Epithelial cell of proximal tubule (primary cell): ENCODE measurements at regions not wholly inside any gene's neighbourhood (a gene's known extent, or its start where the extent isn't known, plus 50 kb on each side); places are given as distances from the start of the nearest gene placed in this dataset.

Source experiments
- DNase-seq: peaks from one replicate; pipeline ENCODE4 v3.0.0-alpha.2; 2011; ENCODE audit warnings: low read depth
- H3K4me3 ChIP-seq: 2 replicates; pipeline ENCODE4 v1.5.1; 2011; ENCODE audit warnings: low read depth, mild to moderate bottlenecking, low read length
- CTCF ChIP-seq: conservative IDR thresholded peaks from 2 replicates; pipeline ENCODE4 v1.5.1; 2012; ENCODE audit warnings: low read depth, mild to moderate bottlenecking, low read length

- DNase-seq = no peak
Measured at GRCh38 chr13:111610081-111610480, 289.6 kb downstream of the TEX29 start.

GRCh38 chr13:111610879-111611278 lies 290.4 kb downstream of the TEX29 start:
- DNase-seq = no peak
- no peak for TF ChIP-seq CTCF

More at GRCh38 chr13:111610081-111610480, 289.6 kb downstream of the TEX29 start:
- no peak overlapping the region for H3K4me3 ChIP-seq
- TF ChIP-seq CTCF = no peak

GRCh38 chr13:111611651-111612050 lies 291.2 kb downstream of the TEX29 start:
- DNase-seq = no peak
- no peak for TF ChIP-seq CTCF
- no peak overlapping the region for H3K4me3 ChIP-seq

More at GRCh38 chr13:111610879-111611278, 290.4 kb downstream of the TEX29 start:
- no peak overlapping the region for H3K4me3 ChIP-seq

GRCh38 chr13:111612886-111613285 lies 292.4 kb downstream of the TEX29 start:
- no peak for DNase-seq
- no peak for TF ChIP-seq CTCF
- H3K4me3 ChIP-seq = no peak overlapping the region

GRCh38 chr13:111614009-111614408 lies 293.6 kb downstream of the TEX29 start:
- no peak for DNase-seq
- no peak overlapping the region for H3K4me3 ChIP-seq
- no peak for TF ChIP-seq CTCF

- peak; percentile 1 for DNase-seq
- no peak overlapping the region for H3K4me3 ChIP-seq
- no peak for TF ChIP-seq CTCF
Measured at GRCh38 chr13:111614613-111615012, 294.2 kb downstream of the TEX29 start.

GRCh38 chr13:111616203-111616602 lies 295.8 kb downstream of the TEX29 start:
- DNase-seq = no peak
- no peak for TF ChIP-seq CTCF
- no peak overlapping the region for H3K4me3 ChIP-seq
